ENCODE measurements at regions not wholly inside any gene's neighbourhood (a gene's known extent, or its start where the extent isn't known, plus 50 kb on each side); places are given as distances from the start of the nearest gene placed in this dataset.
"Not testable (repeated sequence)": the region's sequence is repeated elsewhere in the genome, so short reads cannot be mapped to it uniquely, and the experiment has no call there.

DNA sequence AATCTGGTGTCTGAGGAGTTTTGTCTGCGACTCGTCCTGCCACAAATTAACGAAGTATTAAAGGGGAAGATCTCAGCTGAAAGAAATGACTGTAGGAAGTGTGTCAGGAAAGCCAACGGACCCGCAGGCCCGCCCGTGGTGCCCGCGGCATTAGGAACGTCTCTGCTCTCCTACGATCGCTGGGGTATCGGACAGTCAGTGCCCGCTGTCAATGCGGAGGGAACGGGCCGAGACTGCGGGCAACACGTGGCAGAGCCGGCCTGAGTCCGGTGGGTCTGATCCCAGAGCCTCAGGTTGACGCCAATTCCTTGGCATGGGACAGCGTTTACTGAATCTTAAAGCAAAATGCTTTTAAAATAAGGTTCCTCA is 128.7 kb downstream of the KBTBD2 start:
- no peak for DNase-seq (ENCODE audit: low spot score)

DNA sequence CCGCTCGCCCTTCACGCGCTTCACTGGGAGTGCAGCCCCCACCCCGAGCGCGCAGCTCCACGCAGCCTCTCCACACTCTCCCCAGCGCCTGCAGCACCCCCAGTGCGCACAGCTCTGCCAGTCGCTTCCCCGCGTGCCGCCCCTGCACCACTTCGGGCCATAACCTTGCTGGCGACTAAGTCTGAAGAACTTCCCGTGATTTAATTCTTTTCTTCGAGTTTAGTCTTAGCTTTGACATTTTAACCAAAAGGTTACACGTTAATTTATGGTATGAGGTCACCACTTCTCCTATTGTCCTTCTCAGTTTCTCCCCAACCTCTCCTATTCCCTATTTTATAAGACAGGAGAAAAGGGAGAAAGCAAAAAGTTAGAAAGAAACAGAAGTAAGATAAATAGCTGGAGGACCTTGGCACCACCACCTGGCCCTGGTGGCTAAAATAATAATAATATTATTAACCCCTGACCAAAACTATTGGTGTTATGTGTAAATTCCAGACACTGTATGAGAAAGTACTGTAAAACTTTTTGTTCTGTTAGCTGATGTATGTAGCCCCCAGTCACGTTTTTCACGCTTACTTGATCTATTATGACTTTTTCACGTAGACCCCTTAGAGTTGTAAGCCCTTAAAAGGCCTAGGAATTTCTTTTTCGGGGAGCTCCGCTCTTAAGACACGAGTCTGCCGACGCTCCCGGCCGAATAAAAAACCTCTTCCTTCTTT is 129.2 kb downstream of the KBTBD2 start:
- DNase-seq (ENCODE audit: low spot score) = not testable (repeated sequence)

DNA sequence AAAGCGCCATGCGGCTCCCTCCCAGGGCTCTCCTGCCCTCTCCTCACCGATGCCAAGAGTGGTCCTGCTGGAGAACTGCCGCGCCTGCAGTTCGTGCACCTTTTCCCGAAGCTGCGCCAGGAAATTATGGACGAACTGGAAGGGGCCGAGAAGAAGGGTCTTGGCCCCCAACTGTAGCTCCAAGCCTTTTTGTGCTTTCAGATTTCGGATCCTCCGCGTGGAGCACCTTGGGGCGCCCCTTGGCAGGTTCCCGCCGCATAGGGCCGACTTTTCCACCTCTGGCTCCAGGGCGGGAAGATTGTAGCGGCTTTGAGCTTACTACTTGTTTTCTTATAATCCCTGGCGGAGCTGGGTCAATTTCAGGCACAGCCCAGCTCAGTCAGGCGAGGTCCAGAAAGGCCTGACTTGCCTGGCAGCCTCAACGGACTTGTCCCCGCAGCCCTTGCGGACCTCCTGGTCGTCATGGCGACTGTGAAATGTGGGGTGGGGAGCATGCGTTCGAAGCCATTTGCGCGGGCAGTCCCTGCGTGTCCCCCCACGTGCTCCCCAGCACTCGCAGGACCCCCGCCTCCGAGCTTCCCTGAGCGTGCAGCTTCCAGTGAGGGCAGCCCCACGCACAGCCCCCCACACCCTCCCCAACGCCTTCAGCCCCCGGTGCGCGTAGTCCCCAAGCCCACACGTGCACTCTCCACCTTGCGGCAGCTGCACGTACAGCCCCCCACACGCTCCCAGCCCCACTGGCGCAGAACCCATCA is 129.9 kb downstream of the KBTBD2 start:
- no peak for DNase-seq (ENCODE audit: low spot score)

DNA sequence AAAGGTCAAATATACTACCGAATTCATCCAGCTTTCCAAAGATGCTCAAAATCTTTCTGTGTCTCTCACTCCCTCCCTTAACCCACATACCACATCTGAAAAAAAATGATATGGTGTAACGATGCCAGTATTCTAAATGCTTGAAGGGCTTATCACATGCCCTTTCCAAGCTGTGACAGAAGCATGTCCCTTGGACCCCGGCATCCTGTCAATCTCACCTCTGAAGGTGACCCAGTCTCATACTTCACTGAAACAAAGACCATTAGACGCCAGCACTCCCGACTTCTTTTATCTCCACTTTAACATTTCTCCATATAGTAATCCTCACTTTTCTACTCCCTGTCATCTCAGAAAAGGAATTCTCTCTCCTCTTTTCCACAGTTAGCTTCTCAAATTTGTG is 130.8 kb downstream of the KBTBD2 start:
- DNase-seq (ENCODE audit: low spot score) = not testable (repeated sequence)

DNA sequence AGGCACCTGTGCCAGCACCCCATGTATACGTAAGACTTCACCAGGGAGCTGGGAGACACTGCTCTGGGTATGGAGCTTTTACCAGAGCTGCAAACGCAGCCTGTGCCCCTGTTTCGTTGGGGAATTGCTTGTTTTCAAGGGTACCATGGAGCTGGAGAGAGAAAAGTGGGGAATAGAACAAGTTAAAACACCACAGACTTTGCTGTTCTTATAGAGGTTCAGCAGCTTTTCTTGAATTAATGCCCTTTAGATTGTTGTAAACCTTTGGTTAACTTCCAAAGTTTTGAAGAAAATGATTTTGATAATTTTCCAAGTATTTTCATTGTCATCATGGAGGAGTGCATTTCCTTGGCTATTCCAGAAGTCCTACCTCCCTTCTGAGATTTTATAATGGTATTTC is 131.7 kb downstream of the KBTBD2 start:
- not testable (repeated sequence) for DNase-seq (ENCODE audit: low spot score)

DNA sequence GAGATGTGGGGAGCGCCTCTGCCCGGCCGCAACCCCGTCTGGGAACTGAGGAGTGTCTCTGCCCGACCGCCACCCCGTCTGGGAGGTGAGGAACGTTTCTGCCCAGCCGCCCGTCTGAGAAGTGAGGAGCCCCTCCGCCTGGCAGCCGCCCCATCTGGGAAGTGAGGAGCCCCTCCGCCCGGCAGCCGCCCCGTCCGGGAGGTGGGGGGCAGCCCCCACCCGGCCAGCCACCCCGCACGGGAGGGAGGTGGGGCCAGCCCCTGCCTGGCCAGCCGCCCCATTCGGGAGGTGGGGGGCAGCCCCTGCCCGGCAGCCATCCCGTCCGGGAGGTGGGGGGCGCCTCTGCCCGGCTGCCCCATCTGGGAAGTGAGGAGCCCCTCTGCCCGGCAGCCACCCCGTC is 137.7 kb downstream of the KBTBD2 start:
- DNase-seq (ENCODE audit: low spot score) = not testable (repeated sequence)

DNA sequence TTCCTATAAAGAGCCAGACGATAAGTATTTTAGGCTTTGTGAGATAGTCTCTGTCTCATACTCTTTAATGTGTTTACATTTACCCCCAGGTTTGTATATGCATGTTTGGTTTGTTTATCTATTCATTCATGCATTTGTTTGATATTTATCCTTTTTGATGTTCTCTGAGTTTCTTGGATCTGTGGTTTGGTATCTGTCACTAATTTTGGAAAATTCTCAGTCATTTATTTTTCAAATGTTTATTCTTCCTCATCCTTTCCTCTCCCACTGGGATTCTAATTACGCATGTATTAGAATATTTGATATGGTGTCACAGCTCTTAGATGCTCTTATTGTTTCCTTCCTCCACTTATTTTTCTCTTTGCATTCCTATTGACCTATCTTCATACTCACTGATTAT is 143.2 kb downstream of the KBTBD2 start:
- DNase-seq (ENCODE audit: low spot score) = not testable (repeated sequence)

DNA sequence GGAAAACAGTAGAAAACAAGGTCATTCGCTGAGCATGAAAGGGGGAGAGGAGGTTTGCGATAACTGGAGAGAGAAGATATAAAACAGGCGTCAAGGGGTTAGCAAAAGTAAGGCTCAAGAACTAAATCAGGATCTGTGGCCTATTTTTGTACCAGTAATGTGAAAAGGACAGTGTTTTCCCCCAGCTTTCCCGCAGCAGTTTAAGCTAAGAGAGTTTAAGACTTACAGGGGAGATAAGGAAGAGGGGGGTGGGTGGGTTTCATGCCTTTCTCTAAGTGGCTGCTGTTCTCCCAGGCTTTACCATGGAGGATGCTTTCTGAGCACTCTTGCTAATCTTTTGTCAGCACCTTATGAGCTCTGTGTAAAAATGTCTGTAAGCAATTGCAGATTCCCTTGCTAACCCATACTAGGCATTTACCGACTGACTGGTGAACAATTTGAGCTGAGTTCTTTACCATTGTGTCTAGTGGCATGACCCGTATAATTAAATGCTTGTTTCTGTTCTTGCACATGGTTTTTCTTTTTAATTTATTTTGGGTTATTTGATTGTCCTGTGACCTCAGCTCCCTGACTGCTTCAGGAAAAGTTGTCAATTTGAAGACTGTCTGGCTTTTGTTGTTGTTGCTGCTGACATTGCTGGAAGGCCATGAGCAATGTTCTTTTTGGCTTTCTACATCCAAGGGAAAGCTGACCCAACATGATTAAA is 144.0 kb downstream of the KBTBD2 start:
- not testable (repeated sequence) for DNase-seq (ENCODE audit: low spot score)

DNA sequence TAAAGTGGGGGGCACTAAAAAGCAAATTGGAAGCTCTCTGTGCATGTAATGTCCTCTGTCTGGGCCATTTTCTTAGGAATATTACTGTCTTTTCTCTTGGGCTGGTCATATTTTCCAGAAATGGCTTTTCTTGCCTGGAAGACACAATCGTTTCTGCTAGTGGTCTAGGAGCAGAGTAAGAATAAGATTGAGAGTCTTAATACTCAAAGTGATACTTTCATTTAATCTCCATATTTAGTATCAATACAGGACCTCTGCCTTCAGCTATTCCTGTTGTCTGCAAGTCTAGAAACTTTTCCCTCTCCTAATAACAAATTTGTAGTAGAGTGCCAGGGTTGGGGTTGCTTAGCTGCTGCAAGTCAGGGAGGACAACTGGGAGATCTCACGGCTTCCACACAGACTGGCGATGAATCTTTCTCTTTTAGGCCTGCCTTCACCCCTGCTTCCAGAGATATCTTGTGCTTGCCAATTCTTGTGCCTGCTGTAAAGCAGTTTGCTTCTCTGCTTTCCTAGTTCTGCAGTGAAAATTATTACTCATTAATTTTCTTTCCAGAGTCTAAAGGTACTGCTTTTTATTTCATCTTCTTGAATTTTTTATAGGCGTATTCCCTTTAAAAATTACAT is 149.6 kb downstream of the KBTBD2 start:
- not testable (repeated sequence) for DNase-seq (ENCODE audit: low spot score)

DNA sequence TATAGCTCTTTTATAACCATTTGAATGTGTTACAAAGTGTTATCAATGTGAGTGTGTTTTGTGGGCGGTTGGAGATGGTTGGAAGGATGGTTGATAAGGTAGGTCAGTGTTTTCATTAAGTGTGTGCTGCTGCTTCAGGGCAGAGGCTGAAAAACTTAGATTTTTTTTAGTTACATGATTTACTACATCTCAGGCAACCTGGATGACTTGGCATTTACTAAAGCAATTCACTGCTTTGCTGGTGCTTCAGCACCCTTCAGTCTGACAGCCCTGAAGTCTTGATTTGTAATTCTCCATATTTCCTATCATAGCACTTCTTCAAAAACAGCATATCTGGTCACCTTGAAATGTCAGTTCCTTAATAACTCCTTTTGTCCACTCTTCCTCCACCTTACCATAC is 151.8 kb downstream of the KBTBD2 start:
- not testable (repeated sequence) for DNase-seq (ENCODE audit: low spot score)

DNA sequence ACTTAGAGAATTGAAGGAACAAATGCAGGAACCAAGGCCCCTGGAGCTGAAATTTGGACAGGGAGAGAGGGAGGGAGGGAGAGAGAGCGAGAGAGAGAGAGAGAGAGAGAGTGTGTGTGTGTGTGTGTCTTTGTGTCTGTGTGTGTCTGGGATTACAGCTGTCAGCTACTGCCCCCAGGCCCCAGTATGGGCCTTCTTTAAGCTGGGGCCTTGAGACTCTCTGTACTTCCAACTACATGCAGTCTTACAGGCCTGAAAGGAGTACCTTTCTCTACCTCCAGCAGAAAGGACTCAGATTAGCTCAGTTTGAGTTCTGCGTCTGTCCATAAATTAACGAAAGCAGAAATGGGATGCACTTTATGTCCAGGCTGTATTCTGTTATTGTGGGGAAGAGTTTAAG is 153.2 kb downstream of the KBTBD2 start:
- DNase-seq (ENCODE audit: low spot score) = not testable (repeated sequence)

DNA sequence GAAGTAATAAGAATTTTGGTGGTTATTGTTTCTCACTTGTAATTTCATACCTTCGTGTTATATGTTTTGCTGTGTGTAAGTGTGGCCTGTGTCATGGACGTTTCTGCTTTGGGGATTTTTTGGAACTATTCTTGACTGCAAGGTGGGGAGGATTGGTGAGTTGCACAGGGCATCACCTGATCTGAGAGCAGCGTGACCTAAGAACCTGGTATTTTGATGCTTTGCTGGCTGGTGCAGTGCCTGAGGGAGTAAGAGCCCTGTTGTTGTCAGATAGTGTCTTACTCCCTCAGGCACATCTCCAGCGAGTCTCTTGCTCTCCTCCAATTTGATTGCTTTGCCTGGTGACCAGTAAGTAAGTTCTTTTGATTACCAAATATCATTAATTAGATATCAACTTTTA is 158.8 kb downstream of the KBTBD2 start:
- DNase-seq (ENCODE audit: low spot score) = not testable (repeated sequence)

DNA sequence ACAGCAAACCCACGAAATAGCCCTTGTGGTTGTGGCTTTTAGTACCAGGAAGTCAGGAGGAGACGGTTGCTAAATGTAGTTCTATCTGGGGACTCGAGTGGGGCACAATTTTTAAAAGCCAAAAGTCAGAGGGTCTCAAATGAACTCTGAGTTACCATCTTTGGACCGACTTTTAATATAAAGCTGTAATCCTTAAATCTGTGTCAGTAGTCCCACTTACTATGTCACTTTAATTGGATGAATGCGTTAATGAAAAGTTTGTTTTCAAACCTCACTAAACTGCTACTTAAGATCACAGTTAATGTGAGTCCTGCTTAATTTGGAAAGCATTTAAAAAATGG is 162.3 kb downstream of the KBTBD2 start:
- DNase-seq (ENCODE audit: low spot score) = not testable (repeated sequence)

DNA sequence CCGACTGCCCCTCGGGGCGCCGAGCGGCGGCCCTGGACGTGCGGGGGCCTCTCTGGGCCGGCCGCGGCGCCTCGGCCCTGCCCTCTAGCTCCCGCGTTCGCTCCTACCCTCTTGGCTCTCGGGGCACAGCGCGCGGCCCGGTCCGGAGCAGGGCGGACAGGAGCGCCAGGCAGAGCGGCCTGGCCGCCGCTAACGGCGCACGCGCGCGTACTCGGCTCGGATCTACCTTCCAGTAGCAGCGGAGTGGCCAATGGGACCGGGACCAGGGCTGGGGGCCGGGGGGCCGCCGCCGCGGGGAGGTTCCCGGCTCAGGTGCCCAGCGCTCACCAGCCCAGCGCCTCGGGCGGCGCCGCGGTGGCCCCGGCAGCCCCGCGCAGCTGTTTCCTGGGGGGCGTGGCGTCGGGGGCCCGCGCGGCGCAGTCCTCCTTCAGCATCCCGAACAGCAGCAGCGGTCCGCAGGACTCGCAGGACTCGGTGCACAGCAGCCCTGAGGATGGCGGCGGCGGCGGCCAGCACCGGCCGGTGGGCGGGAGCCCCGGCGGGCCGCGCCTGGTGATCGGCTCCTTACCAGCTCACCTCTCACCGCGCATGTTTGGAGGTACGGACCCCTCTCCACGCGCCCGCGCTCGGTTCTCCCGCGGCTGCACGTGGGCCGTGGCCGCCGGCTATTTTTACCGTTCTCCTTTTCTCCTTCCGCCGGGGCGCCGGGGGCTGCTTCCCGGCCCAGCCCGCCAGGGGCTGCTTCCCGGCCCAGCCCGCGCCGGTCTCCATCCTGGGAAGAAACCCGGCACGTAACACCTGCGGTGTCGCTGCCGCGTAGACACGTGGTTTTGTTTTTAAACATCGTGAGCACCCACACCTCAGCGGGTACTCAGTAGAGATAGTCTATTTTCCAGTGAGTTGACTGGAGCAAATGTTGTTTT is 162.9 kb downstream of the KBTBD2 start:
- DNase-seq (ENCODE audit: low spot score) = peak; percentile 17

DNA sequence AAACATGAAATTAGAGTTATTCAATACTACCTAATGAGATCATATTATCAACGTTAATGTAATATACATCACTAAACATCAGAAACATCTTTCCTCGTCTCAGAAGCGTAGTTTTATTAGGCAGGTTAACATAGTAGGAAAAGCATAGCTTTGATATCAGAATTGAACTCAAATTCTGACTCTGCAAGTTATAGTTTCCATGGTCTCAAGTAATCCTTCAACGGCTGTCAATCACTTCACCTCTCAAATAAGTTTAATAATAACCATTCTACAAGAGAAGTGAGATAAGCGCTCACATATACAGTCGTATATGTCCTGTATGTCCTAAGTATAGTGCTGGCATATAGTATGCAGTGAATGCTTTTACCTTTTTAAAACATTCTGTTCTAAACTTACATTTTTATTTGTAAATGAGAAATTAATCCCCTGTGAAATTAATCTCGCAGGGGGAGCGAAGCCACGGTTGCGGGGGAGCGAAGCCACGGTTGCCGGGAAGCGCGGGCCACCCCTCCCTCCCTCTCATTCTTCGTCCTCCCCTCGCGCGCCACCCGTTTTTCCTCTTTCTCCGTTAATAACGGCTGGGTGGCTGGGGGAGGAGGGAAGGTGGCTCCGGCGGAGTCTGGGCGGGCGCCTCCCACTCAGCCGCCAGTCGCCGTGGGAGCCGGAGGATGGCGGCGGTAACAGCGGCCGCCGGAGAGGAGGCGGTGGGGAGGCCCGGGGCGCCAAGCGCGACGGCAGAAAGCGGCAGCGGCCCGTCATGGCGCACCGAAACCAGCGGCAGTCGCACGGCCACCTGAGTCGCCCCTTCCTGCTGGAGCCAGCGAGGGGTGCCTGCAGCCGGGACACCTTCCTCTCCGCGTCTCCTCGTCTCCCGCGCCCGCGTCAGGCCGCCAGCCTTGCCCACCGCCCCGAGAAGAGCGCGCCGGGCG is 163.8 kb downstream of the KBTBD2 start:
- DNase-seq (ENCODE audit: low spot score) = peak; percentile 43

DNA sequence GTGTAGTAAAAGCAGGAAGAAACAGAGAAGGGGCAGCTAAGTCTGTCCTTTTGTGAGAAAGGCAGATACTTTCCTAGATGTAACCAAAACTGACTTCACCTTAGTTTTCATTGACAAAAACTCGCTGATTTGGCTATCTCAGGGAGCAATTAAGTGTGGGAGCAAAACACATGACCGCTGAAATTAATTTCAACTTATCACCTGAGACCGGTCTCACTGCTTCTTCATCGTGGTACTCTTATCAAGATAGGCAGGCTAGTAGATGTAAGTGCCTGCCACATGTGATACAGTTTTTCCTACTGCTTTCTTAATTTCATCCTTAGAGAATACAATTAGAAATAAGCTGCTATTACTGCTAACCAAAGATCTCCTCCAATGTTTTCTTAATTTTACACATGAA is 168.7 kb downstream of the KBTBD2 start:
- not testable (repeated sequence) for DNase-seq (ENCODE audit: low spot score)

DNA sequence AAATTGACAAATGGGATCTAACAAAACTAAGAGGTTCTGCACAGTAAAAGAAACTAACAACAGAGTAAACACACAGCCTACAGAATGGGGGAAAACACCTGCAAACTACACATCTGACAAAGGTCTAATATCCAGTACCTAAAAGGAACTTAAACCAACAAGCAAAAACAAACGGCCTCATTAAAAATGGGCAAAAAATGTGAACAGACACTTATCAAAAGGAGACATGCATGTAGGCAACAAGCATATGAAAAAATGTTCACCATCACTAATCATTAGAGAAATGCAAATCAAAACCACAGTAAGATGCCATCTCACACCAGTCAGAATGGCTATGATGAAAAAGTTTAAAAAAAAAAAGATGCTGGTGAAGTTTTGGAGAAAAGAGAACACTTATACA is 197.4 kb downstream of the KBTBD2 start:
- no peak for DNase-seq (ENCODE audit: low spot score)

DNA sequence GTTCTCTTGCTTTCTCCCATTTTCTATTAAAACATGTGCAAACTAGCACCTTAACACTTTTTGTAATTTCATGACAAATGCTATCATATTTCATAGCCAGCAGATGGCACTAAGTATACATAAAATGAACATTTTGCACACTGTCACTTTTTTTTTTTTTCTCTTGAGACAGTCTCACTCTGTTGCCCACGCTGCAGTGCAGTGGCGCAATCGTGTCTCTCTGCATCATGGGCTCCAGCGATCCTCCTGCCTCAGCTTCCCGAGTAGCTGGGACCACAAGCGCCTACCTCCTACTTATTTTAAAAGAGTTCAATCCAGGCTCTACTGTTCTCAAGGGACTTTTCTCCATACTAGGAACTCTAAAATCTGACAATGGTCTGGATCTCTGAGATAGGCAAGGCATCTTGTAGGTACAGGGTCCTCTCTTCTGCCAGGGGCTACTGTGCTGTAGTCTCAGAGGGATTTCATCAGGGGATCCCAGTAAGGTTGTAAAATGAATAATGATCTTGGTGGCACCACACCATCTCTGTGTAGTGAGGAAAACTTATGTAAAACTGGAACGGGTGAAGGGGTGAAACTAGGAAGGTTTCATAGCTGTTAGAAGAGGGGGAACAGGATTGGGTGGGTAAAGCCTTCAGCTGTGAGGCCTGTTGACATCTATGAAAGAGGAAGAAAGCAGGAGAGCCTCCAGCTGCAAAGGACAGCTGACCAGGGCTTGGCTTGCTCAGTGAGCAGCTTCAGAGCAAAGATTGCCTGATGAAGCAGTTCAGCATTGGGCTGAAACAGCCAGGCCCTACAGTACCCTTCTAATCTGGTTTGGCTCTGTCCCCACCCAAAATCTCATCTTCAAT is 196.9 kb downstream of the AVL9 start:
- DNase-seq (ENCODE audit: low spot score) = not testable (repeated sequence)

DNA sequence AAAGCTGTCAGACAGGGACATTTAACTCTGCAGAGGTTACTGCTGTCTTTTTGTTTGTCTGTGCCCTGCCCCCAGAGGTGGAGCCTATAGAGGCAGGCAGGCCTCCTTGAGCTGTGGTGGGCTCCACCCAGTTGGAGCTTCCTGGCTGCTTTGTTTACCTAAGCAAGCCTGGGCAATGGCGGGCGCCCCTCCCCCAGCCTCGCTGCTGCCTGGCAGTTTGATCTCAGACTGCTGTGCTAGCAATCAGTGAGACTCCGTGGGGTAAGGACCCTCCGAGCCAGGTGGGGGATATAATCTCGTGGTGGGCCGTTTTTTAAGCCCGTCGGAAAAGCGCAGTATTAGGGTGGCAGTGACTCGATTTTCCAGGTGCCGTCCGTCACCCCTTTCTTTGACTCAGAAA is 192.8 kb downstream of the AVL9 start:
- DNase-seq (ENCODE audit: low spot score) = not testable (repeated sequence)

DNA sequence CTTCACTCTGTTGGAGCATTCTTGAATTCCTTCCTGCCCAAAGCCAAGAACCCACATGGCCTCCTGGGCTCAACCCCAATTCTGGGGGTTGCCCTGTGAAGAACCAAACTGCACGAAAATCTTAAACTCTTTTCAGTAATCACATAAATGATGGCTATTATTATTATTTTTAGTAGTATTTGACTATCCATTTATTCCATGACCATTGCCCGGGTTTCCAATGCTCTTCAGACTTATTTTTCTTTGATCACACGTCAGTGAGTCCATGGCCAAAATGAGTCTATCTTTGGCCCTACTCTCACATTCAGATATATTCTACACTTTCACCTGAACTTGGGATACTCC is 185.9 kb downstream of the AVL9 start:
- no peak for DNase-seq (ENCODE audit: low spot score)

All from activated CD4-positive, alpha-beta T cell treated with anti-CD3 and anti-CD28 coated beads, Interleukin-2, Interleukin-4, amounts not matched to agents 100 ng/mL and 50 ng/mL, durations not matched to agents 16 hours and 8 hours (primary cell).